Adipocyte (in vitro differentiated cells): ENCODE measurements at regions not wholly inside any gene's neighbourhood (a gene's known extent, or its start where the extent isn't known, plus 50 kb on each side); places are given as distances from the start of the nearest gene placed in this dataset.

Experiments
- DNase-seq: peaks from one replicate; pipeline ENCODE4 v3.0.0-alpha.2; 2015; ENCODE audit warnings: low read depth
- H3K27me3 ChIP-seq: replicated peaks from 2 replicates; pipeline ENCODE4 v1.7.0; 2013; ENCODE audit warnings: mild to moderate bottlenecking, low read length, moderate library complexity; ENCODE audit not compliant: control insufficient read depth, insufficient read depth
- H3K36me3 ChIP-seq: 2 replicates; pipeline ENCODE4 v1.7.0; 2013; ENCODE audit warnings: low read length, mild to moderate bottlenecking, moderate library complexity; ENCODE audit not compliant: control insufficient read depth, insufficient read depth, severe bottlenecking
- H3K4me1 ChIP-seq: 2 replicates; pipeline ENCODE4 v1.7.0; 2013; ENCODE audit warnings: mild to moderate bottlenecking, low read length, moderate library complexity; ENCODE audit not compliant: control insufficient read depth, insufficient read depth
- H3K4me3 ChIP-seq: 2 replicates; pipeline ENCODE4 v1.7.0; 2013; ENCODE audit warnings: mild to moderate bottlenecking, low read length, moderate library complexity
- H3K9ac ChIP-seq: 2 replicates; pipeline ENCODE4 v1.7.0; 2013; ENCODE audit warnings: mild to moderate bottlenecking, low read length, moderate library complexity
- H3K9me3 ChIP-seq: 2 replicates; pipeline ENCODE4 v1.7.0; 2013; ENCODE audit warnings: mild to moderate bottlenecking, low read length, moderate library complexity; ENCODE audit not compliant: control insufficient read depth

DNA sequence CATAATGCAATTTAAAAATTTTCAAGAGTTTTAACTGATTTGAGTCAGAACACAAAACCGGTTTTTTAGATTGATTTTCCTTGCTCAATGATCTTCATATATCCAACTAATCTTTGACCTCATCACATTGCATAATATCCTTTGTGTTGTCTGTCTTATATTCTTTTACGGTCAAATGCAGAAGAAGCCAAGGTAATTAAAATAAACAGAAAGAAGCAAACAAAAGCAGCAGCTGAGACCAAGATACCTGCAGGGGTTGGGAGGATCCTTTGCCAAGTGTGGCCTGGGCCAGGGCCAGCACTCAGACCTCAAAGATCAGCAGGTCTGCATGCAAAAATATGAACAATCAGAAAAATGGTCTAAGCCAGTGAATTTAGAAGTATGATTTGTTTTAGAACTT, 428.9 kb upstream of the NETO1 start:
- H3K27me3 ChIP-seq = no peaks in the 10 kb centered on the region
- H3K9ac ChIP-seq = no peak overlapping the region
- H3K4me3 ChIP-seq = no peak overlapping the region
- no peaks in the 10 kb centered on the region for H3K36me3 ChIP-seq
- DNase-seq = no peak
- H3K4me1 ChIP-seq = no peaks in the 10 kb centered on the region
- no peaks in the 10 kb centered on the region for H3K9me3 ChIP-seq

DNA sequence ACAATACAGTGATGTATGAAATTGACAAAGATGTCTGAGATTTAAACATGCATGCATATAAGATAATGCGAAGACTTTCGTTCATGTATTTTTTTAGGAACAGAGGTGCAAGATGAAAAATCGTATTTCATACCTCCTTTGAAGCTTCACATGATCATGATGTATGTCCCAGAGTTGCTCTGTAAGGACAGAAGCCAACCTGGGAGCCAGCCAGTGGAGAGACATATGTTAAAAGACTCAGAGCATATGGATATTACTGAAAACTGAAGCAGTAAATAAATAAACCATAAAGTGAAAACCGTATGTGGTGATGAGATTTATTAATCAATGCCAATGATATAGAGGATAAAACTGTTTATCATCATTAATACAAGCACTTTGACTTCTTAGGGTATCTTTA, 424.4 kb upstream of the NETO1 start:
- Histone ChIP-seq H3K4me3 (no peak overlapping the region), H3K36me3 (no peaks in the 10 kb centered on the region), H3K4me1 (no peaks in the 10 kb centered on the region), H3K27me3 (no peaks in the 10 kb centered on the region), H3K9me3 (no peaks in the 10 kb centered on the region), H3K9ac (no peak overlapping the region)
- no peak for DNase-seq

DNA sequence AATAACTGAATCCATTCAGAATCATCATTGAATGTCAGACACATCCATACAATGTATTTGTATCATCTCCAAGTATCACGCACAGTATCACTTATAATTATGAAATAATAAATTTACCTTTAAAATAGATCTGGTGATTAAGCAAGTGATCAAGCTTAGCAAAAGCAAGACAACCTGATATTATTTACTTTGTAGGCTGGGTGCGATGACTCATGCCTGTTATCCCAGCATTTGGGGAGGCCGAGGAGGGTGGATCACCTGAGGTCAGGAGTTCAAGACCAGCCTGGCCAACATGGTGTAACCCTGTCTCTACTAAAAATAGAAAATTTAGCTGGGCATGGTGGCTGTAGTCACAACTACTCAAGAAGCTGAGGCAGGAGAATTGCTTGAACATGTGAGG, 421.0 kb upstream of the NETO1 start:
- no peak for DNase-seq
- Histone ChIP-seq H3K9ac (no peak overlapping the region), H3K9me3 (no peaks in the 10 kb centered on the region), H3K36me3 (no peaks in the 10 kb centered on the region), H3K4me1 (no peaks in the 10 kb centered on the region), H3K4me3 (no peak overlapping the region), H3K27me3 (no peaks in the 10 kb centered on the region)

DNA sequence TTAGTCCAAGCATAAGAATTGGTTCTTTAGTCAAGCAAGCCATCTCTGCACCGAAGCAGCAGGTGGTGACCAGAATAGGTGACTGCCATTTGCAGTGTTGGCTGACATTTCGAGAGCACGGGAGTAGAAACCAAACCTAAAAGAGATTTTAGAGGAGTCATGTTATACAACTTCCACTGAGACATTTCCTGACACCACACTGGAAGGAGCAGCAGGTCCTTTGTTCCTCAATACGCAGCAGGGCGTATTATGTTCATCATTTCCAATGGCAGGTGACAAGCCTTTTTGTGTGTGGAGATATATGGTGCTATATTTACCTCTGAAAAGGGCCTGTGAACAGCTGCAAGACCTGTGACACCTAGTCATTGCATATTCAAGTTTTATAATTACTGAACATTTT, 418.8 kb upstream of the NETO1 start:
- H3K9me3 ChIP-seq = no peaks in the 10 kb centered on the region

DNA sequence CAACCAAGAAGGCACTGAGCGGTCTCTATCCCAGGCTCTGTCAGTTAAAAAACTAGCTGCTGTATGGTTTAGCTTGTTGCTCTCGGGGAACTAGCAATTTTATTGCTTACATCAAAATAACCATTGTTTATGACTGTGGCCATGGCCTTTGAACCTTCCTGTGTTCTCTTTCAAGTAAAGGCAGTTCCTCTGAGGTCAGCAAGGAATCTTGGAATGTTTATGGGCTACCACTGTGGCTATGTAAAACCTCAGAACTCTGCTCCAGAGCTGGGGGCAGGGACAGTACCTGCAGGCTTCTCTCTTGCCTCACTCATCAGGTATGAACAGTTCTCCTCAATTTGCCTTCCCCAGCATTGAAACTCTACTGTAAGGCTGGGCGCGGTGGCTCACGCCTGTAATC, 416.0 kb upstream of the NETO1 start:
- H3K4me3 ChIP-seq = no peak overlapping the region
- H3K9me3 ChIP-seq = no peaks in the 10 kb centered on the region
- H3K36me3 ChIP-seq = no peaks in the 10 kb centered on the region
- DNase-seq = no peak
- H3K27me3 ChIP-seq = no peaks in the 10 kb centered on the region
- no peak overlapping the region for H3K9ac ChIP-seq
- no peaks in the 10 kb centered on the region for H3K4me1 ChIP-seq

More for the DNA sequence above, 418.8 kb upstream of the NETO1 start:
- Histone ChIP-seq H3K4me1 (no peaks in the 10 kb centered on the region), H3K4me3 (no peak overlapping the region), H3K36me3 (no peaks in the 10 kb centered on the region), H3K9ac (no peak overlapping the region), H3K27me3 (no peaks in the 10 kb centered on the region)
- no peak for DNase-seq

DNA sequence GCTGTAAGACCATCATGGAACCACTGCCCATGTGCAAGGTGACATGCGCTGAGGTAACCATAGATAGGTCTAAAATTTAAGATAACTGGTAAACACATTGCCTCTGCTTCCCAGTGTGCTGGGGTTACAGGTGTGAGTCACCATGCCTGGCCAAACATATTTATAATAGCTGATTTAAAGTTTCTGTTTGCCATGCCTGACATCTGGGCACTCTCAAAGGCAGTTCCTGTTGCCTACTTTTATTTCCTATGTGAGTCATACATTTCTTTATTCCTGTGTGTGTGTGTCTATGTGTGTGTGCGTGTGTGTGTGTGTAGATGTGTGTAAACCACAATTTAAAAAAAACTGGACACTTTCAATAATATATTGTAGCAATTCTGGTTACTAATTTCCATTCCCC, 415.2 kb upstream of the NETO1 start:
- Histone ChIP-seq H3K27me3 (no peaks in the 10 kb centered on the region), H3K4me3 (no peak overlapping the region), H3K9me3 (no peaks in the 10 kb centered on the region), H3K4me1 (no peaks in the 10 kb centered on the region), H3K9ac (no peak overlapping the region), H3K36me3 (no peaks in the 10 kb centered on the region)
- DNase-seq = no peak

DNA sequence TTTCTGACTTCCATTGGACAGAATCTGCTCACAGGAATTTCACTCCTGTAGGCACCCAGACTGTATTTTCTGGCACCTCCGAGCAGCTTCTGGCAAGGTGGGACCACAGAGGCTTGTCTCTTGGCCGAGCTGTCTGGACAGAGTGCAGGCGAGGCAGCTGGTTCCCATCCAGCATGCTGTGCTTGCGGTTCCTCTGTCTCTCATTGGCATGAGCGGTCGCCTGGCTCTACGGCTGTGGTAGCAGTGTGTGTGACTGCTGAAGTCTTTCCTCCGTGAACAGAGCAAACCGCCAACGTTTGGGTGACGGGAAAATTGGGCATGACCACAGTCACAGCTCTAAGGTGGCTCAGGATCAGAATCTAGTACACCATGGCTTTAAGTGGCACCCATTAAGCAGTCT, 411.7 kb upstream of the NETO1 start:
- DNase-seq = no peak
- Histone ChIP-seq H3K36me3 (no peaks in the 10 kb centered on the region), H3K9me3 (no peaks in the 10 kb centered on the region), H3K4me3 (no peak overlapping the region), H3K9ac (no peak overlapping the region), H3K4me1 (no peaks in the 10 kb centered on the region), H3K27me3 (no peaks in the 10 kb centered on the region)

DNA sequence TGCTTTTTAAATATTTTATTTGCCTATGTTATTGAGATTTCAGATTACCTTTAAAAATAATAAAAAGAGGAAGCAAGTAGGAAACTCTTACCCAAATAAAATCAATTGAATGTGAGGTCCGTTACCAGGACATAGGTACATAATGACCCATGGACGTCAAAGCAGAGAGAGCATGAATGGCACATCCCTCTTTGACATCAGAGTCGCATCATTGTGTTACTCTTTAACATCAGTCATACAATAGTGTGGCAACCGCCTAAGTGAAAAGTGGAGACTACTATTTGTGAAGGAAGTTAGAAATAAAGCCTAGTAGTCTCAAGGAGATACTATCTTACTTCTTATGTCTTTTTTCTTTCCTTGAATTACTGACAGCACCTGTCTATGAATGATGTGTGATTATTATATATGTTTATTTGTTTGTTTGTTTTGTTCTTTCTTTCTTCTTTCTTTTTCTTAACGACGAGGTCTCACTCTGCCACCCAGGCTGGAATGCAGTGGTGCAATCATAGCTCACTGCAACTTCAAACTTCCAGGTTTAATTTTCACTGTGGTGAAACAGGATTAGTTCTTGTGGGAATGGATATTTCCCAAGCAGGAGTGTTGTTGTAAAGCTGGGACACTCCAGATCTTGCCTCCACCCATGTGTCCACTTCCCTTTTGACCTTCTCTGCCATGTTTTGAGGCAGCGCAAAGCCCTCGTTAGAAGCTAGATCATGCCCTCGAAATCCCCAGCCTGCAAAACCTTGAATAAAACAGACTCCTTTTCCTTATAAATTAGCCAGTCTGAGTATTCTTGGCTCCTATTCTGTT, 407.2 kb upstream of the NETO1 start:
- no peak overlapping the region for H3K4me3 ChIP-seq
- no peaks in the 10 kb centered on the region for H3K4me1 ChIP-seq
- H3K27me3 ChIP-seq = no peaks in the 10 kb centered on the region
- H3K9me3 ChIP-seq = no peaks in the 10 kb centered on the region
- no peak for DNase-seq
- no peak overlapping the region for H3K9ac ChIP-seq
- no peaks in the 10 kb centered on the region for H3K36me3 ChIP-seq

DNA sequence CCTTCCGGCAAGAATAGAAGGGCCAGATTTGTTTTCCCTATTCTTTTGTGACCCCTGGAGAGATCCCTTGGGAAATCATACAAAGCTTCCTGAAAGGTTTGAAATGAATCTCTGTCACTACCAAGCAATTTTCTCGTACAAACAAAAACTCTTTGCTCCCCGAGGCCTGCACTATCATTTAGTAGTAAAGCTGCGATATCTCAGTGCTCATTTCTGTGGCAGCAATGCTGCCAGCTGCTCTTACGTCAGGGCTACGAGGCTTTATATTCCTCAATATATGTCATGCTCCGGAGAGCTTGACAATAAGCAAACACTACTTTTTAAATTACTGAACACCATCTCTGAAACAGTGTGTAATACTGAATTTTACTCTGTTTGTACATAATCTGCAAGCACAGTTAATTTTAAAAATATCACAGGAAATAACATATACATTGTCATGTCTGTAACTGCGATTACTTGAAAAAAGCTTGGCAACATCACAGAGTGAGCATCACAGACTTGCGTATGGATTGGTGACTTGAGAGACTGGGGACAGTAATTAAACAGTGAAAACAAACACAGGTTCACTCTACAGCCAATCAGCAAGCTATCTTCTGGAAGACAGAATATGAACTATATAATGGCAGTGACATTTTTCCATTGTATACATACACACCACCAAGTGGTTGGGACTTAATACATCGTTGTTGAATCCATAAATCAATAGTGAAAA, 403.3 kb upstream of the NETO1 start:
- Histone ChIP-seq H3K4me1 (no peaks in the 10 kb centered on the region), H3K9me3 (no peaks in the 10 kb centered on the region), H3K27me3 (no peaks in the 10 kb centered on the region), H3K36me3 (no peaks in the 10 kb centered on the region), H3K4me3 (no peak overlapping the region), H3K9ac (no peak overlapping the region)
- DNase-seq = no peak

DNA sequence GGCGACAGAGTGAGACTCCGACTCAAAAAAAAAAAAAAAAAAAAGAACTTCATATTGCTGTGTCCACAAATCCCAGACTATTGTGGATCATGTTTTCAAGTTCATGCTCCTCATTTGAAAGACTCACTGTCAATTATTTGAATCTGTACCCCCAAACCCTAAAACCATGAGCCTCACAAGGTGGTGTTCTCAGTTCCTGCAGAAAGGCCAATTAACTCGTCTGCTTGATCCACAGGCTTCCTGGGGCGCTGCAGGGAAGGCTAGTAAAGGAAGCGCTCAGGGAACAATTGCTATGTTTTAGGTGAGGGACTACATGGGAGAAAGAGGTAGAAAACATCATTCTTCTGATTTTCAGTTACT, 396.8 kb upstream of the NETO1 start:
- no peak overlapping the region for H3K4me3 ChIP-seq
- H3K9ac ChIP-seq = no peak overlapping the region
- no peaks in the 10 kb centered on the region for H3K9me3 ChIP-seq
- no peaks in the 10 kb centered on the region for H3K4me1 ChIP-seq
- no peaks in the 10 kb centered on the region for H3K27me3 ChIP-seq
- DNase-seq = no peak
- H3K36me3 ChIP-seq = no peaks in the 10 kb centered on the region

DNA sequence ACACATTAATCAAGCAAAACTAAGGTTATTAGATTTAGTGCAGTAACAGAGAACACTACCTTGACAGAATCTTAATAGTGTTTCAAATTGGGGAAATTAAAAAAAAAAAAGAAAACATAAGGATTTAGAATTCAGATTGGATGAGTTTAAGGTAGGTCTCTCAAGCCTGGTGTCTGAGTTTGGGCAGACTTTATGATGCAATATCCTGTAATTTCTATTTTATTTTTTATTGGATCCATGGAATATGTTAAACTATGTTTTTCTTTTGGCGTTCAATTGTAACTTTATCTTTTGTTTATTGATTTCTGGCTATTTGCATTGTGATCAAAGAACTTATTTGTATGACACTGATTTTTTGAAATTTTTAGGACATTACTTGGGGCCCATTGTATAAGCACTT, 394.1 kb upstream of the NETO1 start:
- no peaks in the 10 kb centered on the region for H3K36me3 ChIP-seq
- no peaks in the 10 kb centered on the region for H3K9me3 ChIP-seq
- H3K4me3 ChIP-seq = no peak overlapping the region
- DNase-seq = no peak
- H3K27me3 ChIP-seq = no peaks in the 10 kb centered on the region
- no peak overlapping the region for H3K9ac ChIP-seq
- H3K4me1 ChIP-seq = no peaks in the 10 kb centered on the region
